ENCODE measurements at regions not wholly inside any gene's neighbourhood (a gene's known extent, or its start where the extent isn't known, plus 50 kb on each side); places are given as distances from the start of the nearest gene placed in this dataset.

GRCh38 chr20:40268321-40269075 lies 420.5 kb downstream of the MAFB start:
- no peaks in the 10 kb centered on the region for H3K9me3 Mint-ChIP-seq
- H3K4me1 Mint-ChIP-seq, result no peaks in the 10 kb centered on the region
- DNase-seq, result no peak
- H3K27me3 Mint-ChIP-seq, result no peaks in the 10 kb centered on the region
- Histone ChIP-seq H3K36me3 (ENCODE audit: insufficient read depth, low read length) (no peaks in the 10 kb centered on the region), H3K4me3 (ENCODE audit: low read length in 2 of 2) (no peak overlapping the region), H3K27ac (ENCODE audit: low read depth, low read length) (no peak overlapping the region), H3K27me3 (ENCODE audit: insufficient read depth, low read length) (no peaks in the 10 kb centered on the region), H3K9me3 (ENCODE audit: control insufficient read depth in 1 of 2, low read length in 2 of 2) (no peaks in the 10 kb centered on the region), H3K4me1 (ENCODE audit: insufficient read depth, low read length) (no peaks in the 10 kb centered on the region)
- intact Hi-C loops (cut with micrococcal nuclease), result no loop called here
- ChIA-PET CTCF (ENCODE audit: partially characterized antibody) (no interaction called here), POLR2A (ENCODE audit: partially characterized antibody) (no interaction called here)
- no peak overlapping the region for H3K27ac Mint-ChIP-seq
- H3K36me3 Mint-ChIP-seq, result no peaks in the 10 kb centered on the region
- no peak overlapping the region for H3K4me3 Mint-ChIP-seq

- intact Hi-C loops (cut with micrococcal nuclease), result no loop called here
- Mint-ChIP-seq H3K27me3 (no peaks in the 10 kb centered on the region), H3K9me3 (no peaks in the 10 kb centered on the region), H3K36me3 (no peaks in the 10 kb centered on the region), H3K4me3 (no peak overlapping the region), H3K4me1 (no peaks in the 10 kb centered on the region), H3K27ac (no peak overlapping the region)
- H3K36me3 ChIP-seq (ENCODE audit: insufficient read depth, low read length), result no peaks in the 10 kb centered on the region
- DNase-seq, result no peak
- H3K27ac ChIP-seq (ENCODE audit: low read depth, low read length), result no peak overlapping the region
- H3K9me3 ChIP-seq (ENCODE audit: control insufficient read depth in 1 of 2, low read length in 2 of 2), result no peaks in the 10 kb centered on the region
- ChIA-PET POLR2A (ENCODE audit: partially characterized antibody) (no interaction called here), CTCF (ENCODE audit: partially characterized antibody) (no interaction called here)
- no peaks in the 10 kb centered on the region for H3K27me3 ChIP-seq (ENCODE audit: insufficient read depth, low read length)
- no peaks in the 10 kb centered on the region for H3K4me1 ChIP-seq (ENCODE audit: insufficient read depth, low read length)
- no peak overlapping the region for H3K4me3 ChIP-seq (ENCODE audit: low read length in 2 of 2)
Measured at GRCh38 chr20:40265825-40266533, 423.1 kb downstream of the MAFB start.

- intact Hi-C loops (cut with micrococcal nuclease), result no loop called here
- no peaks in the 10 kb centered on the region for H3K27me3 ChIP-seq (ENCODE audit: insufficient read depth, low read length)
- H3K4me1 Mint-ChIP-seq, result no peaks in the 10 kb centered on the region
- CTCF ChIA-PET (ENCODE audit: partially characterized antibody), result no interaction called here
- no peak overlapping the region for H3K4me3 Mint-ChIP-seq
- H3K27ac ChIP-seq (ENCODE audit: low read depth, low read length), result no peak overlapping the region
- H3K4me3 ChIP-seq (ENCODE audit: low read length in 2 of 2), result no peak overlapping the region
- no peaks in the 10 kb centered on the region for H3K9me3 ChIP-seq (ENCODE audit: control insufficient read depth in 1 of 2, low read length in 2 of 2)
- H3K36me3 Mint-ChIP-seq, result no peaks in the 10 kb centered on the region
- H3K27ac Mint-ChIP-seq, result no peak overlapping the region
- no peaks in the 10 kb centered on the region for H3K4me1 ChIP-seq (ENCODE audit: insufficient read depth, low read length)
- POLR2A ChIA-PET (ENCODE audit: partially characterized antibody), result no interaction called here
- no peaks in the 10 kb centered on the region for H3K36me3 ChIP-seq (ENCODE audit: insufficient read depth, low read length)
- no peaks in the 10 kb centered on the region for H3K27me3 Mint-ChIP-seq
- no peaks in the 10 kb centered on the region for H3K9me3 Mint-ChIP-seq
- DNase-seq, result no peak
Measured at GRCh38 chr20:40262219-40262618, 426.8 kb downstream of the MAFB start.

GRCh38 chr20:40258931-40259330 lies 430.1 kb downstream of the MAFB start:
- H3K4me3 ChIP-seq (ENCODE audit: low read length in 2 of 2), result no peak overlapping the region
- H3K9me3 Mint-ChIP-seq, result no peaks in the 10 kb centered on the region
- DNase-seq, result no peak
- H3K27me3 Mint-ChIP-seq, result peaks cover 1 to 2% of the 10 kb centered on the region in 2 donors
- no peaks in the 10 kb centered on the region for H3K36me3 Mint-ChIP-seq
- intact Hi-C loops (cut with micrococcal nuclease), result no loop called here
- H3K27ac Mint-ChIP-seq, result no peak overlapping the region
- H3K4me1 ChIP-seq (ENCODE audit: insufficient read depth, low read length), result no peaks in the 10 kb centered on the region
- H3K4me1 Mint-ChIP-seq, result no peaks in the 10 kb centered on the region
- H3K27me3 ChIP-seq (ENCODE audit: insufficient read depth, low read length), result peaks cover 1% of the 10 kb centered on the region
- no peak overlapping the region for H3K27ac ChIP-seq (ENCODE audit: low read depth, low read length)
- H3K9me3 ChIP-seq (ENCODE audit: control insufficient read depth in 1 of 2, low read length in 2 of 2), result no peaks in the 10 kb centered on the region
- POLR2A ChIA-PET (ENCODE audit: partially characterized antibody), result no interaction called here
- no peaks in the 10 kb centered on the region for H3K36me3 ChIP-seq (ENCODE audit: insufficient read depth, low read length)
- CTCF ChIA-PET (ENCODE audit: partially characterized antibody), result no interaction called here
- no peak overlapping the region for H3K4me3 Mint-ChIP-seq

GRCh38 chr20:40257763-40258162 lies 431.3 kb downstream of the MAFB start:
- no peaks in the 10 kb centered on the region for H3K36me3 Mint-ChIP-seq
- ChIA-PET POLR2A (ENCODE audit: partially characterized antibody) (no interaction called here), CTCF (ENCODE audit: partially characterized antibody) (no interaction called here)
- no peaks in the 10 kb centered on the region for H3K9me3 ChIP-seq (ENCODE audit: control insufficient read depth in 1 of 2, low read length in 2 of 2)
- H3K4me1 ChIP-seq (ENCODE audit: insufficient read depth, low read length), result no peaks in the 10 kb centered on the region
- no peak overlapping the region for H3K27ac ChIP-seq (ENCODE audit: low read depth, low read length)
- H3K27ac Mint-ChIP-seq, result no peak overlapping the region
- H3K4me3 ChIP-seq (ENCODE audit: low read length in 2 of 2), result no peak overlapping the region
- intact Hi-C loops (cut with micrococcal nuclease), result no loop called here
- H3K4me3 Mint-ChIP-seq, result no peak overlapping the region
- no peaks in the 10 kb centered on the region for H3K9me3 Mint-ChIP-seq
- DNase-seq, result no peak
- peaks cover 3% of the 10 kb centered on the region for H3K27me3 ChIP-seq (ENCODE audit: insufficient read depth, low read length)
- H3K27me3 Mint-ChIP-seq, result peaks cover 1 to 2% of the 10 kb centered on the region in 2 donors
- H3K4me1 Mint-ChIP-seq, result no peaks in the 10 kb centered on the region
- H3K36me3 ChIP-seq (ENCODE audit: insufficient read depth, low read length), result no peaks in the 10 kb centered on the region

- ChIA-PET CTCF (ENCODE audit: partially characterized antibody) (no interaction called here), POLR2A (ENCODE audit: partially characterized antibody) (no interaction called here)
- H3K36me3 Mint-ChIP-seq, result no peaks in the 10 kb centered on the region
- no peak overlapping the region for H3K27ac ChIP-seq (ENCODE audit: low read depth, low read length)
- H3K4me3 ChIP-seq (ENCODE audit: low read length in 2 of 2), result no peak overlapping the region
- H3K27me3 Mint-ChIP-seq, result peaks cover 1 to 2% of the 10 kb centered on the region in 2 donors
- H3K4me1 Mint-ChIP-seq, result no peaks in the 10 kb centered on the region
- H3K4me3 Mint-ChIP-seq, result no peak overlapping the region
- H3K9me3 Mint-ChIP-seq, result peaks cover 0 to 4% (median 1%) of the 10 kb centered on the region in 8 donors
- H3K9me3 ChIP-seq (ENCODE audit: control insufficient read depth in 1 of 2, low read length in 2 of 2), result no peaks in the 10 kb centered on the region
- peak overlapping the region in 1 of 7 donors; percentile 14 for H3K27ac Mint-ChIP-seq
- DNase-seq, result no peak
- no peaks in the 10 kb centered on the region for H3K4me1 ChIP-seq (ENCODE audit: insufficient read depth, low read length)
- H3K27me3 ChIP-seq (ENCODE audit: insufficient read depth, low read length), result peaks cover 3% of the 10 kb centered on the region
- intact Hi-C loops (cut with micrococcal nuclease), result no loop called here
- H3K36me3 ChIP-seq (ENCODE audit: insufficient read depth, low read length), result no peaks in the 10 kb centered on the region
Measured at GRCh38 chr20:40255365-40255764, 433.7 kb downstream of the MAFB start.

- no peak overlapping the region for H3K4me3 ChIP-seq (ENCODE audit: low read length in 2 of 2)
- H3K36me3 ChIP-seq (ENCODE audit: insufficient read depth, low read length), result no peaks in the 10 kb centered on the region
- Mint-ChIP-seq H3K4me1 (no peaks in the 10 kb centered on the region), H3K27ac (no peak overlapping the region), H3K9me3 (peaks cover 0 to 4% (median 2%) of the 10 kb centered on the region in 8 donors), H3K27me3 (peaks cover 1 to 2% of the 10 kb centered on the region in 2 donors), H3K36me3 (no peaks in the 10 kb centered on the region), H3K4me3 (no peak overlapping the region)
- ChIA-PET CTCF (ENCODE audit: partially characterized antibody) (no interaction called here), POLR2A (ENCODE audit: partially characterized antibody) (no interaction called here)
- no peak overlapping the region for H3K27ac ChIP-seq (ENCODE audit: low read depth, low read length)
- no peaks in the 10 kb centered on the region for H3K9me3 ChIP-seq (ENCODE audit: control insufficient read depth in 1 of 2, low read length in 2 of 2)
- DNase-seq, result no peak
- intact Hi-C loops (cut with micrococcal nuclease), result no loop called here
- H3K27me3 ChIP-seq (ENCODE audit: insufficient read depth, low read length), result peaks cover 3% of the 10 kb centered on the region
- no peaks in the 10 kb centered on the region for H3K4me1 ChIP-seq (ENCODE audit: insufficient read depth, low read length)
Measured at GRCh38 chr20:40254023-40254772, 434.8 kb downstream of the MAFB start.
